Astrocyte of the cerebellum (primary cell): ENCODE measurements at regions not wholly inside any gene's neighbourhood (a gene's known extent, or its start where the extent isn't known, plus 50 kb on each side); places are given as distances from the start of the nearest gene placed in this dataset.

Experiments
- DNase-seq: peaks from one replicate; pipeline ENCODE4 v3.0.0-alpha.2; 2011; ENCODE audit warnings: low read depth
- H3K4me3 ChIP-seq: 2 replicates; pipeline ENCODE4 v1.5.1; 2011; ENCODE audit warnings: mild to moderate bottlenecking, low read depth, low read length, moderate library complexity
- CTCF ChIP-seq: IDR thresholded peaks from 2 replicates; pipeline ENCODE4 v1.5.1; 2012; ENCODE audit warnings: low read length, low read depth, moderate library complexity, mild to moderate bottlenecking; ENCODE audit errors: missing control alignments
- in situ Hi-C: cut with HindIII; loops from 2 replicates; pipeline ENCODE4 v1.10.0; 2017; ENCODE audit warnings: low sequenced_read_pairs

- H3K4me3 ChIP-seq = no peak overlapping the region
- no peak for DNase-seq
- in situ Hi-C loops = no loop called here
- no peak for TF ChIP-seq CTCF
Observed at GRCh38 chr12:92436856-92437255, 265.9 kb upstream of the PLEKHG7 start.

DNA sequence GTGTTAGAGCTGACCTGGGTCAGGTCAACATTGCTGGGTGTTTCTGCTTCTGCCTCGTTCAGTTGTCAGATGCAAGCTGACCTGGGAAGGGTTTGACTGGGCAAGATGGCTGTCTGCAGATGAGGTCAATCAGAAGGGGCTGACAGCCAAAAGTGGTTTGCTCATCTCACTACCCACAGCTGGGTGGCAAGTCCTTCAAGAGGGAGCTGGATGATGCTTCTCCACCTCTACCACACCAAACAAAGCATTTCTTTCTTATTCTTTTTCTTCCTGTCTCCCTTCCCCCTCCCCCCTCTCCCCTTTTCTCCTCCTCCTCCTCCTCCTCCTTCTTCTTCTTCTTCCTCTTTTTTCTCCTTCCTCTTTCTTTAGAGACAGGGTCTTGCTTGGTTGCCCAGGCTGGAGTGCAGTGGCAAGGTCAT is 268.2 kb upstream of the PLEKHG7 start:
- no peak overlapping the region for H3K4me3 ChIP-seq
- in situ Hi-C loops = no loop called here
- TF ChIP-seq CTCF = no peak
- no peak for DNase-seq

- in situ Hi-C loops = no loop called here
- no peak for DNase-seq
- TF ChIP-seq CTCF = no peak
- no peak overlapping the region for H3K4me3 ChIP-seq
Observed at GRCh38 chr12:92432724-92433441, 269.9 kb upstream of the PLEKHG7 start.

- TF ChIP-seq CTCF = no peak
- DNase-seq = no peak
- in situ Hi-C loops = no loop called here
- no peak overlapping the region for H3K4me3 ChIP-seq
Observed at GRCh38 chr12:92431146-92431545, 271.6 kb upstream of the PLEKHG7 start.

GRCh38 chr12:92426332-92426731 is 276.5 kb upstream of the PLEKHG7 start:
- in situ Hi-C loops = no loop called here
- no peak overlapping the region for H3K4me3 ChIP-seq
- no peak for DNase-seq
- TF ChIP-seq CTCF = no peak

- no peak for DNase-seq
- TF ChIP-seq CTCF = no peak
- H3K4me3 ChIP-seq = no peak overlapping the region
- in situ Hi-C loops = no loop called here
Observed at GRCh38 chr12:92425165-92425564, 277.6 kb upstream of the PLEKHG7 start.
